BJ (cell line): ENCODE measurements at regions not wholly inside any gene's neighbourhood (a gene's known extent, or its start where the extent isn't known, plus 50 kb on each side); places are given as distances from the start of the nearest gene placed in this dataset.

ENCODE experiments used
- CTCF ChIA-PET: fragments of 350-600 bp; formaldehyde crosslinking; extraction: SDS; loops from one replicate; lab custom pipeline; 2021; ENCODE audit warnings: antibody characterized with exemption, inconsistent platforms; lab: Yijun Ruan, JAX
- POLR2A ChIA-PET: fragments of 300-600 bp; sonication (Branson Sonifier 250); formaldehyde crosslinking; extraction: SDS; loops from one replicate; lab custom pipeline; 2021; ENCODE audit warnings: antibody characterized with exemption; lab: Charles Lee
- DNase-seq: peaks from one replicate; pipeline ENCODE4 v3.0.0-alpha.2; 2011; ENCODE audit warnings: low read depth
- H3K27me3 ChIP-seq: 2 replicates; pipeline ENCODE4 v1.6.0; 2011; ENCODE audit warnings: low read length; ENCODE audit not compliant: control insufficient read depth, insufficient read depth
- H3K36me3 ChIP-seq: 2 replicates; pipeline ENCODE4 v1.5.1; 2011; ENCODE audit warnings: low read length; ENCODE audit not compliant: control insufficient read depth, insufficient read depth
- H3K4me3 ChIP-seq: 2 replicates; pipeline ENCODE4 v1.5.1; 2011; ENCODE audit warnings: low read depth, mild to moderate bottlenecking, control low read depth, low read length
- CTCF ChIP-seq: IDR thresholded peaks from 2 replicates; pipeline ENCODE4 v1.5.1; 2011; ENCODE audit warnings: low read depth, mild to moderate bottlenecking, control low read depth, inconsistent platforms, low read length, moderate library complexity; ENCODE audit not compliant: insufficient read depth

DNA sequence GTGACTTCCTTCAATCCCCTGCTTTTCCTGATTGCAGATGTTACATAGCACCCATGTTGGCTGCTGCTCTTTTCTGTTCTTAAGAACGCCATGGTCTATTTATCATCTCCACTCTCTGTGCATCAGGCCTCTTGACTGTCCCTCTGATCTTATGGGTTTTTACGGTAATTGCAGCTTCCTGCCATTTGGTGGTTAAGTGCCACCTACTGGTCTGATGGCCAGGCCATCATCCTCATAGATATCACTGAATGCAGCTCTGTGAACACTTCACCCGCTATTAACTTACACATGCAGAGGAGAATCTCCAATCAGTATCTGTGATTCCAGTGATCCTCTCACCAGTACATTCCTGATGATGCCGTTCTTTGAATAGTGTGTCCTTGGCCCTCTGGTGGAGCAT is 382.4 kb downstream of the TRAM1L1 start:
- ChIA-PET POLR2A (no interaction called here), CTCF (no interaction called here)
- no peak for DNase-seq
- no peak for TF ChIP-seq CTCF
- Histone ChIP-seq H3K27me3 (no peaks in the 10 kb centered on the region), H3K4me3 (no peak overlapping the region), H3K36me3 (no peaks in the 10 kb centered on the region)

DNA sequence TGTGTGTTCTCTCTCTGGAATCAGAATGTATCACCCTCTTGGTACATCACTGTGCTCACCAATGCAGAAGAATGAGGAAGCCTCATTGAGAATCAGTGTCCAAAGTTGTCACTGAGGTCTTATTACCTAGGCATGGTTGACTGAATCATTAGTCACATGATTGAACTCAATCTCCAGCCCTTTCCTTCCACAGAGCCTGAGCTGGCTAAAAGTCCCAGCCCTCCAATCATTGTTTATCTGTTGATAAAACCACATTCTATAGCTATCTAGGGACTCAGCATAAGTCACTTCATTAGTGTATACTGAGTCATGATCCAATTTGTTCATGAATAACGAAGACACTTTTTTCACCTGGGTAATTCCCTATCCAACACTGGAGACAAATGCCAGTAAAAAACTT is 396.8 kb downstream of the TRAM1L1 start:
- POLR2A ChIA-PET: no interaction called here
- no peak for TF ChIP-seq CTCF
- CTCF ChIA-PET: no interaction called here
- Histone ChIP-seq H3K36me3 (no peaks in the 10 kb centered on the region), H3K4me3 (no peak overlapping the region), H3K27me3 (no peaks in the 10 kb centered on the region)
- no peak for DNase-seq

GRCh38 chr4:116668190-116668589 is 417.2 kb downstream of the TRAM1L1 start:
- POLR2A ChIA-PET: no interaction called here
- CTCF ChIA-PET: no interaction called here
- Histone ChIP-seq H3K27me3 (no peaks in the 10 kb centered on the region), H3K4me3 (no peak overlapping the region), H3K36me3 (no peaks in the 10 kb centered on the region)
- no peak for TF ChIP-seq CTCF
- no peak for DNase-seq

- CTCF ChIA-PET: no interaction called here
- Histone ChIP-seq H3K36me3 (no peaks in the 10 kb centered on the region), H3K4me3 (no peak overlapping the region), H3K27me3 (no peaks in the 10 kb centered on the region)
- POLR2A ChIA-PET: no interaction called here
- TF ChIP-seq CTCF: no peak
- no peak for DNase-seq
Measured at GRCh38 chr4:116665716-116666115, 419.7 kb downstream of the TRAM1L1 start.

DNA sequence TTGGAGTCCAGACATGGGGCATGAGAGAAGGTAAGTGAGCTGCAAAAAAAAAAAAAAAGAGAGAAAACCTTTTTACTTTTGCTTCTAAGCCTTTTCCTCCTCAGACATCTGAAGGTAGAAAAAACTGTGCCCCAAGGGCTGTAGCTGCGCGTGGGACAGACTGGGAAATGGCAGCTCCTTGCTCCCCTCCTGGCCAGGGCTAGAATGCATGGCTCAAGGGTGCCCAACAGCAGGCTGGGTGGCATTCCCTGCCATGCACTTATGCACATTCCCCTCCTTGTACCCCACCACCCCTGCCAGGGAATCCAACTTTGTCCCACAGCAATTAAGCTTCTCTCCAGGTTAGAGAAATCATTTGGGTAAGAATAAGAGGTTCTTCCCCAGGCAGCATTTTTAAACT is 421.2 kb downstream of the TRAM1L1 start:
- CTCF ChIA-PET: no interaction called here

More for the DNA sequence above, 421.2 kb downstream of the TRAM1L1 start:
- H3K36me3 ChIP-seq: no peaks in the 10 kb centered on the region
- no peak for TF ChIP-seq CTCF
- no peak for DNase-seq
- no peaks in the 10 kb centered on the region for H3K27me3 ChIP-seq
- no peak overlapping the region for H3K4me3 ChIP-seq
- POLR2A ChIA-PET: no interaction called here
